ENCODE measurements at regions not wholly inside any gene's neighbourhood (a gene's known extent, or its start where the extent isn't known, plus 50 kb on each side); places are given as distances from the start of the nearest gene placed in this dataset.

- TF ChIP-seq ZBTB7A (IDR thresholded peaks at IDR 0.05; ENCODE audit: low read depth) (no peak), EGR1 (IDR thresholded peaks at IDR 0.05) (no peak), REST (IDR thresholded peaks at IDR 0.05; ENCODE audit: low read depth) (no peak), NFIC (IDR thresholded peaks at IDR 0.05) (no peak), EP300 (IDR thresholded peaks at IDR 0.05; ENCODE audit: borderline replicate concordance) (no peak)
Measured at GRCh38 chr5:105639068-105639467, 2031.7 kb downstream of the EFNA5 start.

DNA sequence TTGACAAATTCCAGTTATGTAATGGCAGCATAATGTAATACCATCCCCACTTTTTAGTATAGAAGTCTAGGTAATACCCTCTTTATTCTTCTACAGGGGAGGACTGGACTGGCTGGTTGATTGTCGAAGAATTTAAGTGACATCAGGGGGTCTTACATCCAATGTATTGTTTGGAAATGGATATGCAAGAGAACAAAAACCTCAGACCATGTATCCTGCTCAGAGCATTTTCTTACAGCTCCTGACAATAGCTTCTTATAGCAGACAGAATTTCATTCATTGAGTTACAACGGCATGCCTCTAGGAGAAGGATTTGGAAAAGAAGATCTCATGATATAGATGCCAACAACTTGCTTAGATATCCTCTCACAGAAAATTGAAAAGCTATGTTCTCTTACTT is 2032.3 kb downstream of the EFNA5 start:
- TF ChIP-seq CEBPB (IDR thresholded peaks at IDR 0.05): no peak
- no peak for TF ChIP-seq REST (IDR thresholded peaks at IDR 0.05; ENCODE audit: low read depth)
- TF ChIP-seq NFIC (IDR thresholded peaks at IDR 0.05): no peak
- TF ChIP-seq YY1 (IDR thresholded peaks at IDR 0.05; ENCODE audit: low read depth): no peak
- no peak for TF ChIP-seq EP300 (IDR thresholded peaks at IDR 0.05; ENCODE audit: borderline replicate concordance)
- TF ChIP-seq EGR1 (IDR thresholded peaks at IDR 0.05): no peak
- TF ChIP-seq TAF1 (IDR thresholded peaks at IDR 0.05; ENCODE audit: low read depth): no peak
- no peak for TF ChIP-seq FOXM1 (IDR thresholded peaks at IDR 0.05; ENCODE audit: borderline replicate concordance, low read depth)
- TF ChIP-seq, protein P1, sequence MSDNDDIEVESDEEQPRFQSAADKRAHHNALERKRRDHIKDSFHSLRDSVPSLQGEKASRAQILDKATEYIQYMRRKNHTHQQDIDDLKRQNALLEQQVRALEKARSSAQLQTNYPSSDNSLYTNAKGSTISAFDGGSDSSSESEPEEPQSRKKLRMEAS (IDR thresholded peaks at IDR 0.05): no peak
- no peak for TF ChIP-seq TEAD4 (IDR thresholded peaks at IDR 0.05)
- no peak for TF ChIP-seq USF1 (IDR thresholded peaks at IDR 0.05)

- no peak for TF ChIP-seq TCF12 (IDR thresholded peaks at IDR 0.05; ENCODE audit: low read depth)
- TF ChIP-seq, protein P1 (IDR thresholded peaks at IDR 0.05): no peak
- no peak for TF ChIP-seq USF1 (IDR thresholded peaks at IDR 0.05)
- TF ChIP-seq REST (IDR thresholded peaks at IDR 0.05; ENCODE audit: low read depth): no peak
- TF ChIP-seq NFIC (IDR thresholded peaks at IDR 0.05): no peak
Measured at GRCh38 chr5:105632043-105632442, 2038.7 kb downstream of the EFNA5 start.

- TF ChIP-seq, protein P1 (IDR thresholded peaks at IDR 0.05): no peak
- TF ChIP-seq TEAD4 (IDR thresholded peaks at IDR 0.05) (no peak), YY1 (IDR thresholded peaks at IDR 0.05; ENCODE audit: low read depth) (no peak), CEBPB (IDR thresholded peaks at IDR 0.05) (no peak), TAF1 (IDR thresholded peaks at IDR 0.05; ENCODE audit: low read depth) (no peak), EP300 (IDR thresholded peaks at IDR 0.05; ENCODE audit: borderline replicate concordance) (no peak), TCF12 (IDR thresholded peaks at IDR 0.05; ENCODE audit: low read depth) (no peak), RAD21 (IDR thresholded peaks at IDR 0.05; ENCODE audit: low read depth) (no peak), EGR1 (IDR thresholded peaks at IDR 0.05) (no peak), REST (IDR thresholded peaks at IDR 0.05; ENCODE audit: low read depth) (no peak), ZBTB7A (IDR thresholded peaks at IDR 0.05; ENCODE audit: low read depth) (no peak), CREB1 (IDR thresholded peaks at IDR 0.05; ENCODE audit: low read depth) (no peak), FOXM1 (IDR thresholded peaks at IDR 0.05; ENCODE audit: borderline replicate concordance, low read depth) (no peak)
Measured at GRCh38 chr5:105630803-105631202, 2039.9 kb downstream of the EFNA5 start.
